ENCODE measurements at regions not wholly inside any gene's neighbourhood (a gene's known extent, or its start where the extent isn't known, plus 50 kb on each side); places are given as distances from the start of the nearest gene placed in this dataset.
"Not testable (repeated sequence)": the region's sequence is repeated elsewhere in the genome, so short reads cannot be mapped to it uniquely, and the experiment has no call there.

GRCh38 chr2:200090683-200091082 is 135.3 kb downstream of the MAIP1 start:
- no peak for ATAC-seq (ENCODE audit: poor library complexity)
- intact Hi-C loops (cut with DNase I) = no loop called here
- no peak for DNase-seq

GRCh38 chr2:200091126-200091525 is 135.7 kb downstream of the MAIP1 start:
- ATAC-seq (ENCODE audit: poor library complexity) (no peak), DNase-seq (no peak)
- intact Hi-C loops (cut with DNase I) = no loop called here

GRCh38 chr2:200092235-200092634 is 136.9 kb downstream of the MAIP1 start:
- ATAC-seq (ENCODE audit: poor library complexity) (no peak), DNase-seq (no peak)
- intact Hi-C loops (cut with DNase I) = no loop called here

DNA sequence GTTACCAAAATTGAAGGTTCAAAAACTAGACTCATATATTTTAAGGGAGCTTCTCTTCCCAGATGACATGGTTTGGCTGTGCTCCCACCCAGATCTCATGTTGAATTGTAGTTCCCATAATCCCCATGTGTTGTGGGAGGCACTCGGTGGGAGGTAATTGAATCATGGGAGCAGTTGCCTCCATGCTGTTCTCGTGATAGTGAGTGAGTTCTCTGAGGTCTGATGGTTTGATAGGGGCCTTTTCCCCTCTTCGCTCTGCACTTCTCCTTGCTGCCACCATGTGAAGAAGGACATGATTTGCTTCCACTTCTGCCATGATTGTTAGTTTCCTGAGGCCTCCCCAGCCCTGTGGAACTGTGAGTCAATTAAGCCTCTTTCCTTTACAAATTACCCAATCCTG is 140.1 kb downstream of the MAIP1 start:
- no peak for ATAC-seq (ENCODE audit: poor library complexity)
- intact Hi-C loops (cut with DNase I) = no loop called here
- no peak for DNase-seq

DNA sequence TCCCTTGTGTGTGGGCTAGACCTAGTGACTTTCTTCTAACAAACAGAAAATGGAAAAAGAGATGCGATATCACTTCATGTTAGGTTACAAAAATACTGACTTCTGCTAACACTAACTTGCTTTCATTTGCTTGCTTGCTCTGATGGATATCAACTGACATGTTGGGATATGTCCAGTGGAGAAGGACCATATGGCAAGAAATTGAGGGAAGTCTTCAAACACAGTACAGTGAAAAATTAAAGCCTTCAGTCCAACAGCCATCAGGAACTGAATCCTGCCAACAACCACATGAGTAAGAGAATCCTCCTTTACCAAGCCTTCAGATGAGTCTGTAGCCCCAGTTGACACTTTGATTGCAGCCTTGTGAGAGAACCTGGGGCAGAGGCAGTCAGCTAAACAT is 143.9 kb downstream of the MAIP1 start:
- DNase-seq = no peak

GRCh38 chr2:200100027-200100426 is 144.6 kb downstream of the MAIP1 start:
- ATAC-seq (ENCODE audit: poor library complexity) (no peak), DNase-seq (no peak)
- intact Hi-C loops (cut with DNase I) = no loop called here

More for the DNA sequence above, 143.9 kb downstream of the MAIP1 start:
- intact Hi-C loops (cut with DNase I) = no loop called here
- ATAC-seq (ENCODE audit: poor library complexity) = no peak

- intact Hi-C loops (cut with DNase I) = no loop called here
- DNase-seq (no peak), ATAC-seq (ENCODE audit: poor library complexity) (no peak)
Observed at GRCh38 chr2:200101922-200102321, 146.5 kb downstream of the MAIP1 start.

DNA sequence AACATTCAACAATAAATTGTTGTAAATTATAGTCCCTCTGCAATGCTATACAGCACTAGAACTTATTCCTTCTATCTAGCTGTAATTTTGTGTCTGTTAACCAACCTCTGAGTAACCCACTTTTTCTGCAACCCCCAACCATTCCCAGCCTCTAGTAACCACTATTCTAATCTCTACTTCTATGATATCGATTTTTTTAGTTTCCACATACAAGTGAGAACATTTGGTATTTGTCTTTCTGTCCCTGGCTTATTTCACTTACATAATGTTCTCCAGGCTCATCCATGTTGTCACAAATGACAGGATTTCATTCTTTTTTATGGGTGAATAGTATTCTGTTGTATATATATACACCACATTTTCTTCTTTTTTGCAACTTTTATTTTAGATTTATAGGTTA is 147.6 kb downstream of the MAIP1 start:
- ATAC-seq (ENCODE audit: poor library complexity) = no peak
- DNase-seq = no peak
- intact Hi-C loops (cut with DNase I) = no loop called here

GRCh38 chr2:200104015-200104414 is 148.6 kb downstream of the MAIP1 start:
- ATAC-seq (ENCODE audit: poor library complexity) (no peak), DNase-seq (no peak)
- intact Hi-C loops (cut with DNase I) = no loop called here

- ATAC-seq (ENCODE audit: poor library complexity) (no peak), DNase-seq (no peak)
- intact Hi-C loops (cut with DNase I) = no loop called here
Observed at GRCh38 chr2:200107514-200108217, 152.3 kb downstream of the MAIP1 start.

DNA sequence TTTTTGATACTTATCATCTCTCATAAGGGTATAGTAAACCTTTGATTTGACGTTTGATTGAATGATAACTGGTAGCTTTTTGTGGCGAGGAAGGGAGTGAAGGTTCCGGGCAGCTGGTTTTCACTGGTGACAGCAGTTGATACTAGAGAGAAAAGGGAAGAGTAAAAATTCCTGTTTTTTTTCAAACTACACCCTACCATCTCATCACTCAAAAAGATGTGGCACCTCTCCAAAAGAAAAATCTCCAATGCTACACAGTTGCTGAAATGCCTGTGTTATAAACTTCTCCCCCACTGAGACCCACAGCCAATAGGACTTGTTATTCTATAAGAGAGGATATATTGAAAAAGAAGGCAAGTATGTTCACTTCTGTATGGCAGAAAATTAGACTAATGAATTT is 154.0 kb downstream of the MAIP1 start:
- intact Hi-C loops (cut with DNase I) = no loop called here
- no peak for ATAC-seq (ENCODE audit: poor library complexity)

GRCh38 chr2:200110381-200110780 is 155.0 kb downstream of the MAIP1 start:
- ATAC-seq (ENCODE audit: poor library complexity) (no peak), DNase-seq (no peak)
- intact Hi-C loops (cut with DNase I) = no loop called here

More for the DNA sequence above, 154.0 kb downstream of the MAIP1 start:
- no peak for DNase-seq

DNA sequence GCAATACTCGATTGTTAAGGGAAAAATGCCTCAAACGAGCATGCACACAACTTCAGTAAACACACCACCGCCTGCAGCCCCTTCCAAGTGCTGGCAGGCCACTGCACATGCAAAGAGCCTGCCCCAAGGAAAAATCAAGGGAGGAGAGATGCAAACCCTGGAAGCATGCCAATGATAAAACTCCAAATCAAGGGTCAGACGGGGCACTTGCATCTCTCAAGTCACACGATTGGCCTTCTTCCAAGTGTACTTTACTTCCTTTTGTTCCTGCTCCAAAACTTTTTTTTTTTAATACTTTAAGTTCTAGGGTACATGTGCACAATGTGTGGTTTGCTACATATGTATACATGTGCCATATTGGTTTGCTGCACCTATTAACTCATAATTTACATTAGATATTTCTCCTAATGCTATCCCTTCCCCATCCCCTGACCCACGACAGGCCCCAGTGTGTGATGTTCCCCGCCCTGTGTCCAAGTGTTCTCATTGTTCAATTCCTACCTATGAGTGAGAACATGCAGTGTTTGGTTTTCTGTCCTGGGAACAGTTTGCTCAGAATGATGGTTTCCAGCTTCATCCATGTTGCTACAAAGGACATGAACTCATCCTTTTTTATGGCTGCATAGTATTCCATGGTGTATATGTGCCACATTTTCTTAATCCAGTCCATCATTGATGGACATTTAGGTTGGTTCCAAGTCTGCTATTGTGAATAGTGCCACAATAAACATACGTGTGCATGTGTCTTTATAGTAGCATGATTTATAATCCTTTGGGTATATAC is 157.8 kb downstream of the MAIP1 start:
- ATAC-seq (ENCODE audit: poor library complexity); DNase-seq; intact Hi-C loops (cut with DNase I): not testable (repeated sequence)

DNA sequence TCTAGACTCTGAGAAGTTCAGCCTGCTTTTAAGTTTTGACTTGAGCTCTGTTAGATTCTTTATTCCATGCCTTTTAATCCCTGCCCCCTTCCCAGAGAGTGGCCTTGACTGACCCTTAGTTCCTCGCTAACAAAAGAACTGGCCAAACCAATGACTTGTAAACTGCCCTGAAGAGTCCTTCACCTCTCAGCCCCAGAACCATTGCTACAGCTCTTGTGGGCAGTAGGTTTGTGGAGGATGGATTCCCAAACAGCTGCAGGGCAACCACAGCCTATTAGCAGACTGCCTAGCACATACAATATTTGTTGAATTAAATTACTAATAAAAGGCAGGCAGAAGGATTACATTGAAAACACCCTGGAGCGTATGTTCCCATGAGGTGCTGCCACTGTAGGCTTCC is 163.9 kb downstream of the MAIP1 start:
- ATAC-seq (ENCODE audit: poor library complexity) = no peak
- intact Hi-C loops (cut with DNase I) = no loop called here
- DNase-seq = no peak

GRCh38 chr2:200121931-200122330 is 166.5 kb downstream of the MAIP1 start:
- intact Hi-C loops (cut with DNase I) = no loop called here
- DNase-seq = no peak
- ATAC-seq (ENCODE audit: poor library complexity) = no peak

- ATAC-seq (ENCODE audit: poor library complexity) = no peak
- intact Hi-C loops (cut with DNase I) = no loop called here
- DNase-seq = no peak
Observed at GRCh38 chr2:200122683-200123082, 167.3 kb downstream of the MAIP1 start.

GRCh38 chr2:200124665-200125368 is 169.4 kb downstream of the MAIP1 start:
- ATAC-seq (ENCODE audit: poor library complexity); DNase-seq; intact Hi-C loops (cut with DNase I): not testable (repeated sequence)

GRCh38 chr2:200125444-200126284 is 170.3 kb downstream of the MAIP1 start:
- DNase-seq (no peak), ATAC-seq (ENCODE audit: poor library complexity) (no peak)
- intact Hi-C loops (cut with DNase I) = no loop called here

- ATAC-seq (ENCODE audit: poor library complexity); DNase-seq; intact Hi-C loops (cut with DNase I): not testable (repeated sequence)
Observed at GRCh38 chr2:200126285-200126670, 170.9 kb downstream of the MAIP1 start.
